Stimulated activated naive CD8-positive, alpha-beta T cell treated with anti-CD3 and anti-CD28 coated beads, Interleukin-15, Interleukin-2, amounts not matched to agents 100 ng/mL and 50 ng/mL, for 24 hours (primary cell): ENCODE measurements at regions not wholly inside any gene's neighbourhood (a gene's known extent, or its start where the extent isn't known, plus 50 kb on each side); places are given as distances from the start of the nearest gene placed in this dataset.
"Not testable (repeated sequence)": the region's sequence is repeated elsewhere in the genome, so short reads cannot be mapped to it uniquely, and the experiment has no call there.

ENCODE experiments used
- H3K27ac Mint-ChIP-seq: one replicate; pipeline ENCODE4 v1.8.0; 2021; ENCODE audit warnings: mild to moderate bottlenecking, mixed read lengths
- H3K27me3 Mint-ChIP-seq: one replicate; pipeline ENCODE4 v1.8.0; 2021; ENCODE audit warnings: mixed read lengths
- H3K36me3 Mint-ChIP-seq: one replicate; pipeline ENCODE4 v1.8.0; 2021; ENCODE audit warnings: low read depth, mixed read lengths
- H3K4me1 Mint-ChIP-seq: one replicate; pipeline ENCODE4 v1.8.0; 2021; ENCODE audit warnings: low read depth, mixed read lengths
- H3K4me3 Mint-ChIP-seq: one replicate; pipeline ENCODE4 v1.8.0; 2021; ENCODE audit warnings: mild to moderate bottlenecking, mixed read lengths
- H3K9me3 Mint-ChIP-seq: one replicate; pipeline ENCODE4 v1.8.0; 2021; ENCODE audit warnings: mixed read lengths

GRCh38 chr9:755454-756381, 85.8 kb upstream of the DMRT1 start:
- H3K27ac Mint-ChIP-seq, result no peak overlapping the region
- H3K4me1 Mint-ChIP-seq, result peaks cover 27% of the 10 kb centered on the region
- no peak overlapping the region for H3K4me3 Mint-ChIP-seq

DNA sequence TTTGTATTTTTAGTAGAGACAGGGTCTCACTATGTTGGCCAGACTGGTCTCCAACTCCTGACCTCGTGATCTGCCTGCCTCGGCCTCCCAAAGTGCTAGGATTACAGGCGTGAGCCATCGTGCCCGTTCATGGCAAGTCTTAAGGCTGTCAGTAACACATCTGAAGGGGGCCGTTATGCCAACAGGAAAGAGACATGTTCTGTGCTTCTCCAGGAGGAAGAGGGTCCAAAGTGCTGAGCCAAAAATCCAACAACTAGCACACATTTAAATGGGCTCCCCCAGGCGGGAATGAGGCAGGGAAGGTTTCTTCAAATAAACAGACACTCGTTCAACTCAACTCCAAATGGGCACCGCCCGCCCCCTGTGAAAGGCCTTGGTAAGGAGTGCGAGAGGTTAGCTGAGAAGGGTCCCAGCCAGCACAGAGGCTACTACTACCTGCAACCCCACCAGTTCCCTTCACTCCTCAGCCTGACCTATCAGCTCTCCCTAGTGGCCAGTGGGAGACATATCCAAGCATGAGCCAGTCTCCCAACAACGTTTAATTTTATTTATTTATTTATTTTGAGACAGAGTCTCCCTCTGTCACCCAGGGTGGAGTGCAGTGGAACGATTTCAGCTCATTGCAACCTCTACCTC, 84.1 kb upstream of the DMRT1 start:
- Mint-ChIP-seq H3K27ac (no peak overlapping the region), H3K4me1 (peaks cover 10% of the 10 kb centered on the region), H3K4me3 (no peak overlapping the region), H3K9me3 (no peaks in the 10 kb centered on the region), H3K27me3 (peaks cover 5% of the 10 kb centered on the region), H3K36me3 (no peaks in the 10 kb centered on the region)

More at GRCh38 chr9:755454-756381, 85.8 kb upstream of the DMRT1 start:
- Mint-ChIP-seq H3K9me3 (no peaks in the 10 kb centered on the region), H3K27me3 (peaks cover 4% of the 10 kb centered on the region), H3K36me3 (no peaks in the 10 kb centered on the region)

DNA sequence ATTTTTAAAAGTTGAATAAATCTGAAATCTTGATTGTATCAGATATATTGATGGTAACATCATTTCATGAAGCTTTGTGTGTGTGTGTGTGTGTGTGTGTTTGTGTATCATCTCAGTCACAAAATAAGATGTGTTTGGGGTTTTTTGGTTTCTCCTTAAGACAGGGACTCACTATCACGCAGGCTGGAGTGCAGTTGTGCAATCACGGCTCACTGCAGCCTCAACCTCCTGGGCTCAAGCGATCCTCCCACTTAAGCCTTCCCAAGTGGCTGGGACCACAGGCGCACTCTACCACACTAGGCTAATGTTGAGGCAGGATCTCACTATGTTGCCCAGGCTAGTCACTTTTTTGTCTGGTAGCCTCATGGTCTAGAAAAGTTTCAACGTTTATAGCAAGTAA, 83.4 kb upstream of the DMRT1 start:
- Mint-ChIP-seq H3K36me3 (no peaks in the 10 kb centered on the region), H3K4me1 (peaks cover 10% of the 10 kb centered on the region), H3K9me3 (no peaks in the 10 kb centered on the region), H3K27ac (no peak overlapping the region), H3K4me3 (no peak overlapping the region), H3K27me3 (peaks cover 7% of the 10 kb centered on the region)

GRCh38 chr9:759541-759940, 82.0 kb upstream of the DMRT1 start:
- no peak overlapping the region for H3K27ac Mint-ChIP-seq
- H3K36me3 Mint-ChIP-seq, result no peaks in the 10 kb centered on the region
- H3K27me3 Mint-ChIP-seq, result peaks cover 7% of the 10 kb centered on the region
- no peaks in the 10 kb centered on the region for H3K9me3 Mint-ChIP-seq
- H3K4me3 Mint-ChIP-seq, result no peak overlapping the region
- peaks cover 10% of the 10 kb centered on the region for H3K4me1 Mint-ChIP-seq

DNA sequence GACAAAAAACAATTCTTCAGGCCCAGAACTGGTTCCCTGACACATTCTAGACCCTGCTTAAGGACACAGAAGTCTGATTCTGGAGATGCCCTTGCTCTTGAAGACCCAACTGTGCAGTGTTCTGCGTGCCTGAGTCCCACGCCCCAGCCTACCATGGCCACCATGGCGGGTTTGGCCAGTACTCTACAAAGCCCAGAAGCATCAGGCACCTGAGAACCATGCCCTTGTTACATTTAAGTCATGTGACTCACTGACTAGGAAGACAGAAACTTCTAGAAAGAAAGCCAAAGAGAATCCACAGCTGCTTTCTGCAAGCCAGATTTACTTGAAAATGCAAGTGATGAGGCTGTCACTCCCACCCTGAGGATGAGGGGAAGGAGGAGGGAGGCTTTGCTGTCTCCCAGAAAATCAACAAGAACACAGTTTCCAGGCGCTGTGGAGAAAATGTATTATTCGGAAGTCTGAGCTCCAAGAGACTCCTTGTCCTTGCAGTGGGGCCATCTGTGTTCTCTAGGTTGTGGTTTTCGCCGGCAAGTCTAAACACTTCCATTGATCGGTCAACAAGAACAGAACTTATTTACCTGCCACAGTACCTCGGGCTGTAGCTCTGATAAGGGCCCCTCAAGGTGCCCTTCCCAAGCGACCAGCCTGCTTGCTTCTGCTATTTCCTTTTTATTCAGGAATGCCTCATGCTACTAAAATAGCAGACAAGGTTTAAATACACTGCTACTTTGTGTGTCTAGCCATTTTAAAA, 81.3 kb upstream of the DMRT1 start:
- Mint-ChIP-seq H3K4me1 (peaks cover 10% of the 10 kb centered on the region), H3K27ac (no peak overlapping the region), H3K4me3 (no peak overlapping the region), H3K27me3 (peaks cover 13% of the 10 kb centered on the region), H3K9me3 (no peaks in the 10 kb centered on the region), H3K36me3 (no peaks in the 10 kb centered on the region)

DNA sequence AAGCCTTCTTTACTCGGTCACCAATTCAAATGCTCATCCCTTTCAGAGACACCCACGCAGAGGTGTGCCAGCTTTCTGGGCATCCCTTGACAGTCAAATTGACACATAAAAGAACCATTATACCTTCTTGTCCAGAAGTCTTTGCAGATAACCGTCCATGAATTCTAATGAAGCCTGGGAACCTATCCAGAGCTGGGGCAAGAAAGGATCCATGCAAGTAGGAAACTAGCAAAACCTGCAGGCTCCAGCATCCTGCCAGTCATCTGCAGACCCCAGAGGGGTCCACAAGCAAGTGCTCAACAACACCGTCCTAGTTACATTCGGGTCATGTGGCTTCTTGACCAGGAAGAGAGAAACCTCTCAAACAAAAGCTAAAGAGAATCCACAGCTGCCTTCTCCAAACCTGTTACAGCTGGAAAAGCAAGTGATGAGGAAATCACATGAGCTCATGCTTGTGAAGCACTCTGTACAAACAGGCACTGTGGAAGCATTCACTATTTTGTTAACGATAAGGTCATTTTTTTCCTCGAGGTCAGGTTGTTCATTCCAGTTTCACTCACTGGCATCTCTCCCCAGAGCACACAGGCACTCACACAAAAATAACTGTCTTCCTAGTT, 80.2 kb upstream of the DMRT1 start:
- H3K36me3 Mint-ChIP-seq, result no peaks in the 10 kb centered on the region
- peaks cover 16% of the 10 kb centered on the region for H3K27me3 Mint-ChIP-seq
- H3K4me1 Mint-ChIP-seq, result peaks cover under 1% of the 10 kb centered on the region
- H3K27ac Mint-ChIP-seq, result no peak overlapping the region
- no peak overlapping the region for H3K4me3 Mint-ChIP-seq
- no peaks in the 10 kb centered on the region for H3K9me3 Mint-ChIP-seq

DNA sequence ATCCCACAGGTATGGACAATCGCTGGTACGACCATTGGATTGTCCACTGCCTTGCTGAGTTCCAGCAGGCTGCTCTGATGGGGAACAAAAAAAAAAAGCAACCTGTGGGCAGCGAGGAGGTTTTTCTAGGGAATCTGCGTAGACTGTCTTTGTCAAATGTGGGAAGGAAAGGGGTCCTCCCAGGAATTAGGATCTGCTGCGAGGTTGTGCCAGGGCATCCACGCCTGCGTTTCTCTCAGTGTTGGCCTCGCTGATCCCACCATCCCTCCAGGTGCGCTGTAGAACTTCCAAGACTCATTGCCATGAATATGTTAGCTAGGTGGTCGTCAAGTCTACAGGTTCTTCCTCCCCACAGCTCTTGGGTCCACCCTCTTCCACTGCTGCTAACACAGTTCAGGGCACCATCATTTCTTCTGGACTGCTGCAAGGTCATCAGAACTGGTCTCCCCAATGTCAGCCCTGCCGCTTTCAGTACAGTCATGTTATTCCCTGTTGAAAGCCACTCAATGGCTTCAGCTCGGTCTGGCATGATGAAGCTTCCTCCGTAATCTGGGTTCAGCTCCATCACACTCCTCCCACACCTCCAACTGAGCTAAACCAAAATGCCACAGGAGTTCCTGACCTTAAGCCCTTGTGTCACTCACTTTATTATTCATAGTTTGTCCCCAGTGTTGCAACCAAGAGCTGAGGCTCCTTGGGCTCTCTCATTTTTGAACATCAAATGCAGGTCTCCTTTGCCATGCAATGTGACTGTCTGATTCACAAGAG, 79.5 kb upstream of the DMRT1 start:
- no peak overlapping the region for H3K4me3 Mint-ChIP-seq
- H3K27me3 Mint-ChIP-seq, result peaks cover 16% of the 10 kb centered on the region
- no peaks in the 10 kb centered on the region for H3K4me1 Mint-ChIP-seq
- no peaks in the 10 kb centered on the region for H3K36me3 Mint-ChIP-seq
- H3K27ac Mint-ChIP-seq, result no peak overlapping the region
- H3K9me3 Mint-ChIP-seq, result no peaks in the 10 kb centered on the region

- Mint-ChIP-seq H3K27ac (no peak overlapping the region), H3K36me3 (no peaks in the 10 kb centered on the region), H3K4me3 (no peak overlapping the region), H3K27me3 (peaks cover 21% of the 10 kb centered on the region), H3K9me3 (no peaks in the 10 kb centered on the region), H3K4me1 (no peaks in the 10 kb centered on the region)
These were observed 77.8 kb upstream of the DMRT1 start for GRCh38 chr9:763692-764091.

DNA sequence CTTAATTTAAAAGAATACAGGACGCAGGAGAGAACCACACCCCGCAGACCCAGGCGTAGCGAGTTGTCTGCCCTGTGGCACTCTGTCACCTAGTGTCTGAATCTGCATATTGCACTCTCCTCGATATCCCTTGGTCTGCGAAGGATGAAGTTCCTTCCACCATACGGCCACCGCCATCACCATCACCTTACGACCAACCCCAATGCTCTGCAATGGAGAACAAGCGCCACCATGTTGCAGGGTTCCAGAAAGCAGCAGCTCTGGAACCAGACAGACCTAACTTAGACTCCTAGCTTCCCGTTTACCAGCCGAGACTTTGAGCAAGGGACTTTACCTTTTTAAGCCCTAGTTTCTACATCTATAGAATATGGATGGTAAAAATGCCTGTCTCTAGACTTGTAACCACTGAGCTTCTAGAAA, 77.4 kb upstream of the DMRT1 start:
- H3K4me1 Mint-ChIP-seq, result no peaks in the 10 kb centered on the region
- no peak overlapping the region for H3K4me3 Mint-ChIP-seq
- H3K9me3 Mint-ChIP-seq, result no peaks in the 10 kb centered on the region
- H3K27me3 Mint-ChIP-seq, result peaks cover 22% of the 10 kb centered on the region
- no peaks in the 10 kb centered on the region for H3K36me3 Mint-ChIP-seq
- H3K27ac Mint-ChIP-seq, result no peak overlapping the region

DNA sequence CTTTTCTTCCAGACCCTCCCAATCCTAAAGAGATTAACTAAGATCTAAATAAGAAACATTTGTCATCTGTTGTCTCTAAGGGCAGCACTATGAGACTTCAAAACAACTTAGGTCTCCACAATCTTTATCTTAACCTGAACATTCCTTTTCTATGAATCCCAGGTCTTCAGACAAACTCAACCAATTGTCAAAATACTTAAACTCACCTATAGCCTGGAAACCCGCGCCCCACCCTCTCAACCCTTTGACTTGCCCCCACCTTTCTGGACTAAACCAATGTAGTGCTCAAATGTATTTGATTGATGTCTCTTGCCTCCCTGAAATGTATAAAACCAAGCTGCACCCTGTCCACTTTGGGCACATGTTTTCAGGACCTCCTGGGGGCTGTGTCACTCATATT, 76.5 kb upstream of the DMRT1 start:
- Mint-ChIP-seq H3K4me3 (no peak overlapping the region), H3K27me3 (peaks cover 31% of the 10 kb centered on the region), H3K9me3 (no peaks in the 10 kb centered on the region), H3K36me3 (no peaks in the 10 kb centered on the region), H3K4me1 (no peaks in the 10 kb centered on the region), H3K27ac (no peak overlapping the region)

DNA sequence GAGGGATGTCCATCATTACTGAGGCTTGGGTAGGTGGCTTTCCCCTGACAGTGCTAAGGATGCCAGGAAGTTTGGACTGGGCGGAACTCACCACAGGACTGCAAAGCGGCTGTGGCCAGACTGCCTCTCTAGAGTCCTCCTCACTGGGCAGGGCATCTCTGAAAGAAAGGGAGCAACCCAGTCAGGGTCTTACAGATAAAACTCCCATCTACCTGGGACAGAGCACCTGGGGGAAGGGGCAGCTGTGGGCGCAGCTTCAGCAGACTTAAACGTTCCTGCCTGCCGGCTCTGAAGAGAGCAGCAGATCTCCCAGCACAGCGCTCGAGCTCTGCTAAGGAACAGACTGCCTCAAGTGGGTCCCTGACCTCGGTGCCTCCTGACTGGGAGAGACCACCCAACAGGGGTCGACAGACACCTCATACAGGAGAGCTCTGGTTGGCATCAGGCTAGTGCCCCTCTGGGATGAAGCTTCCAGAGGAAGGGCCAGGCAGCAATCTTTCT, 74.4 kb upstream of the DMRT1 start:
- H3K4me1 Mint-ChIP-seq, H3K9me3 Mint-ChIP-seq, H3K4me3 Mint-ChIP-seq, H3K36me3 Mint-ChIP-seq, H3K27ac Mint-ChIP-seq: not testable (repeated sequence)
- peaks cover 33% of the 10 kb centered on the region for H3K27me3 Mint-ChIP-seq

- Mint-ChIP-seq H3K9me3 (peaks cover 6% of the 10 kb centered on the region), H3K27ac (no peak overlapping the region), H3K27me3 (peaks cover 24% of the 10 kb centered on the region), H3K4me3 (no peak overlapping the region), H3K4me1 (no peaks in the 10 kb centered on the region), H3K36me3 (no peaks in the 10 kb centered on the region)
These were observed 65.4 kb upstream of the DMRT1 start for GRCh38 chr9:776086-776485.

- Mint-ChIP-seq H3K36me3 (no peaks in the 10 kb centered on the region), H3K27me3 (peaks cover 28% of the 10 kb centered on the region), H3K4me3 (no peak overlapping the region), H3K4me1 (no peaks in the 10 kb centered on the region), H3K27ac (no peak overlapping the region), H3K9me3 (peaks cover 6% of the 10 kb centered on the region)
These were observed 63.5 kb upstream of the DMRT1 start for GRCh38 chr9:777978-778377.

DNA sequence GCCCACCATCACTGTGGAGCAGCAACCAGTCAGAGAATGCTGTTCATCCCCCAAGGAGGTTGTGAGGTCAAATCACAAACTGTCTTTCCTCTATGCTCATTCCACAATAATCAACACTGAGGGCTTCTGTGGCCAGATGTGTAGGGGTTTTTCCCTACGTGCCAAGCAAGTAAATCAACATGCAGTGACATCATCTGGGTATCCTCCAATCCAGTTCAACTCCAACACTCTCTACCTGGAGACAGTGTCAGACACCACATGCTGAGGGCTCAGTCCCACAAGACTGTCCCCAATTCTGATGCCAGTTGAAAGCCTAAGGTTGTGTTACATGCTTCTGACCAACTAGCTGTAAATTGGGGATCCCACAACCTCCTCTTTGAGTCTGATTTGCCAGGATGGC, 57.3 kb upstream of the DMRT1 start:
- Mint-ChIP-seq H3K36me3 (no peaks in the 10 kb centered on the region), H3K4me3 (no peak overlapping the region), H3K27me3 (peaks cover 8% of the 10 kb centered on the region), H3K27ac (no peak overlapping the region), H3K9me3 (no peaks in the 10 kb centered on the region), H3K4me1 (no peaks in the 10 kb centered on the region)
